ENCODE measurements at regions not wholly inside any gene's neighbourhood (a gene's known extent, or its start where the extent isn't known, plus 50 kb on each side); places are given as distances from the start of the nearest gene placed in this dataset.

DNA sequence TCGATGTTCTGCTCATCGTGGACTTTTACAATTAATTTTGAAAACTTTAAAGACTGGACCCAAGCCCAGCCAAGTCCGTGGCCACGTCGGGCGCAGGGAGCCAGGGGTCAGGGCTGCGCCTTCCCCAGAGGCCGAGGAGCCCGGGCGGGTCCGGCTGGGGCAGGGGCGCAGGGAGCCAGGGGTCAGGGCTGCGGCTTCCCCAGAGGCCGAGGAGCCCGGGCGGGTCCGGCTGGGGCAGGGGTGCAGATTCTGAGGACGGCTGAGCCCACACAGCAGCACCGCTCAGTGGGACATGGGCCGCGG, 75.2 kb downstream of the MICALL2 start:
- no peak overlapping the region for H3K9ac ChIP-seq (ENCODE audit: insufficient read depth, low read length, poor library complexity, severe bottlenecking)
- H3K4me1 ChIP-seq (ENCODE audit: control insufficient read depth in 1 of 2, insufficient read depth in 2 of 2, low read length in 2 of 2) = no peaks in the 10 kb centered on the region
- no peak for DNase-seq
- intact Hi-C loops (cut with micrococcal nuclease) = no loop called here
- no peaks in the 10 kb centered on the region for H3K36me3 ChIP-seq (replicated peaks in 1 of 2; ENCODE audit: control insufficient read depth in 1 of 2, insufficient read depth in 2 of 2, low read length in 2 of 2)
- H3K27me3 Mint-ChIP-seq (ENCODE audit: low read depth in 3 of 3) = peaks cover 12 to 37% (median 21%) of the 10 kb centered on the region in 3 donors
- H3K4me2 ChIP-seq (replicated peaks; ENCODE audit: extremely low read depth, low read length, poor library complexity, severe bottlenecking) = no peak overlapping the region
- peaks cover 0 to 6% of the 10 kb centered on the region in 2 donors for H3K27me3 ChIP-seq (ENCODE audit: control insufficient read depth in 2 of 2, insufficient read depth in 2 of 2, low read length in 2 of 2)
- H3K27ac ChIP-seq (ENCODE audit: low read depth in 1 of 2, low read length in 2 of 2) = no peak overlapping the region
- no peaks in the 10 kb centered on the region for H3K79me2 ChIP-seq (ENCODE audit: insufficient read depth, low read length)
- TF ChIP-seq, protein P1, sequence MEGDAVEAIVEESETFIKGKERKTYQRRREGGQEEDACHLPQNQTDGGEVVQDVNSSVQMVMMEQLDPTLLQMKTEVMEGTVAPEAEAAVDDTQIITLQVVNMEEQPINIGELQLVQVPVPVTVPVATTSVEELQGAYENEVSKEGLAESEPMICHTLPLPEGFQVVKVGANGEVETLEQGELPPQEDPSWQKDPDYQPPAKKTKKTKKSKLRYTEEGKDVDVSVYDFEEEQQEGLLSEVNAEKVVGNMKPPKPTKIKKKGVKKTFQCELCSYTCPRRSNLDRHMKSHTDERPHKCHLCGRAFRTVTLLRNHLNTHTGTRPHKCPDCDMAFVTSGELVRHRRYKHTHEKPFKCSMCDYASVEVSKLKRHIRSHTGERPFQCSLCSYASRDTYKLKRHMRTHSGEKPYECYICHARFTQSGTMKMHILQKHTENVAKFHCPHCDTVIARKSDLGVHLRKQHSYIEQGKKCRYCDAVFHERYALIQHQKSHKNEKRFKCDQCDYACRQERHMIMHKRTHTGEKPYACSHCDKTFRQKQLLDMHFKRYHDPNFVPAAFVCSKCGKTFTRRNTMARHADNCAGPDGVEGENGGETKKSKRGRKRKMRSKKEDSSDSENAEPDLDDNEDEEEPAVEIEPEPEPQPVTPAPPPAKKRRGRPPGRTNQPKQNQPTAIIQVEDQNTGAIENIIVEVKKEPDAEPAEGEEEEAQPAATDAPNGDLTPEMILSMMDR (IDR thresholded peaks at IDR 0.05) = no peak
- no peak overlapping the region for H3K4me3 ChIP-seq (replicated peaks in 1 of 3; ENCODE audit: low read depth in 2 of 3, low read length in 3 of 3)
- no peaks in the 10 kb centered on the region for H3K36me3 Mint-ChIP-seq
- no peak overlapping the region for H3K4me3 Mint-ChIP-seq
- H3K9me3 ChIP-seq (replicated peaks in 1 of 2; ENCODE audit: control insufficient read depth in 1 of 2, insufficient read depth in 1 of 2, low read length in 2 of 2) = no peaks in the 10 kb centered on the region
- H3K9me3 Mint-ChIP-seq = peaks cover 0 to 2% (median 0%) of the 10 kb centered on the region in 7 donors
- H3K27ac Mint-ChIP-seq = no peak overlapping the region
- no peaks in the 10 kb centered on the region for H4K20me1 ChIP-seq (ENCODE audit: insufficient read depth, low read length)
- no peak overlapping the region for H2AFZ ChIP-seq (ENCODE audit: insufficient read depth, low read depth, low read length, poor library complexity, severe bottlenecking)
- 81% methylated on average over 15 of the region's 21 CpGs for WGBS (ENCODE audit: insufficient coverage)
- no peaks in the 10 kb centered on the region for H3K4me1 Mint-ChIP-seq

Measured in CD14-positive monocyte (primary cell).